Heart left ventricle (tissue), 13 donors: ENCODE measurements at regions not wholly inside any gene's neighbourhood (a gene's known extent, or its start where the extent isn't known, plus 50 kb on each side); places are given as distances from the start of the nearest gene placed in this dataset.

Experiments
- POLR2A ChIP-seq, 2 donors: fragments of 450-650 bp; IDR thresholded peaks; one replicate each; pipeline ENCODE4 v1.6.1; 2017; ENCODE audit warnings: antibody characterized with exemption in 2 of 2, mild to moderate bottlenecking in 2 of 2, moderate library complexity in 2 of 2
- TF ChIP-seq, protein P1 (sequence below), 12 donors: fragments of 200-600 bp; sonication (generic) in 4 of 12; IDR thresholded peaks; one replicate each; pipeline versions ENCODE4 v1.5.0 to v1.8.0; 2018 to 2022; ENCODE audit warnings: antibody characterized with exemption in 12 of 12, mild to moderate bottlenecking in 5 of 12
- donor health status: ischemic (EF 13 %, LVEDD 7.1; RV severe dilation, severe dysfunction).
- donor health status: DM: no; HTN: yes; CAD: no.
- donor health status: DM: no; HTN: no; CAD: no.
- donor health status: ischemic (EF 25% LVEDD 6.9; RV normal size, moderate dysfunction).
- donor health status: ischemic (EF 25% LVEDD 5.7; RV mildly dilated, moderate dysfunction).
- donor health status: ischemic (EF 35%, LVEDD 5.7; RV mildly dilated, moderate dysfunction).
- donor health status: nonischemic (EF 11% LVEDD 7.7; RV severe dilation, severe dysfunction).
- donor health status: DM: yes; HTN: yes; CAD: no.
- donor health status: PGD.
- donor health status: ischemic (EF 29% LVEDD 5.4; RV normal size, mild dysfunction).
- donor health status: nonischemic (EF 23%, LVEDD 6.1; RV moderate dilation, normal function).

- TF ChIP-seq, protein P1, sequence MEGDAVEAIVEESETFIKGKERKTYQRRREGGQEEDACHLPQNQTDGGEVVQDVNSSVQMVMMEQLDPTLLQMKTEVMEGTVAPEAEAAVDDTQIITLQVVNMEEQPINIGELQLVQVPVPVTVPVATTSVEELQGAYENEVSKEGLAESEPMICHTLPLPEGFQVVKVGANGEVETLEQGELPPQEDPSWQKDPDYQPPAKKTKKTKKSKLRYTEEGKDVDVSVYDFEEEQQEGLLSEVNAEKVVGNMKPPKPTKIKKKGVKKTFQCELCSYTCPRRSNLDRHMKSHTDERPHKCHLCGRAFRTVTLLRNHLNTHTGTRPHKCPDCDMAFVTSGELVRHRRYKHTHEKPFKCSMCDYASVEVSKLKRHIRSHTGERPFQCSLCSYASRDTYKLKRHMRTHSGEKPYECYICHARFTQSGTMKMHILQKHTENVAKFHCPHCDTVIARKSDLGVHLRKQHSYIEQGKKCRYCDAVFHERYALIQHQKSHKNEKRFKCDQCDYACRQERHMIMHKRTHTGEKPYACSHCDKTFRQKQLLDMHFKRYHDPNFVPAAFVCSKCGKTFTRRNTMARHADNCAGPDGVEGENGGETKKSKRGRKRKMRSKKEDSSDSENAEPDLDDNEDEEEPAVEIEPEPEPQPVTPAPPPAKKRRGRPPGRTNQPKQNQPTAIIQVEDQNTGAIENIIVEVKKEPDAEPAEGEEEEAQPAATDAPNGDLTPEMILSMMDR (IDR thresholded peaks at IDR 0.05), result no peak
- TF ChIP-seq POLR2A (IDR thresholded peaks at IDR 0.05), result no peak
Observed at GRCh38 chr7:51823437-51823836, 506.8 kb upstream of the COBL start.
